Transverse colon (tissue), 4 donors: ENCODE measurements at regions not wholly inside any gene's neighbourhood (a gene's known extent, or its start where the extent isn't known, plus 50 kb on each side); places are given as distances from the start of the nearest gene placed in this dataset.

Source experiments
- CTCF ChIP-seq, 5 experiments: fragments of 200-600 bp in 3 of 5; fragments of 450-650 bp in 2 of 5; sonication (generic) in 3 of 5; IDR thresholded peaks; 1 replicate in 2 of 5; 2 replicates in 3 of 5; pipeline ENCODE4 v1.5.1; 2016 to 2017; ENCODE audit warnings: antibody characterized with exemption in 5 of 5, inconsistent platforms in 3 of 5, mild to moderate bottlenecking in 2 of 5, moderate library complexity in 1 of 5
- POLR2A ChIP-seq: fragments of 450-650 bp; IDR thresholded peaks from one replicate; pipeline ENCODE4 v1.6.1; 2016; ENCODE audit warnings: antibody characterized with exemption, mild to moderate bottlenecking, moderate library complexity
- POLR2AphosphoS5 ChIP-seq, 3 donors: sonication (generic); formaldehyde crosslinking; IDR thresholded peaks; one replicate each; pipeline ENCODE4 v1.6.1; 2016; ENCODE audit warnings: antibody characterized with exemption in 3 of 3

- TF ChIP-seq CTCF (IDR thresholded peaks at IDR 0.05) (no peak), POLR2A (no peak), POLR2AphosphoS5 (IDR thresholded peaks at IDR 0.05) (no peak)
Observed at GRCh38 chr12:19588951-19589350, 149.7 kb downstream of the AEBP2 start.
